ENCODE measurements at regions not wholly inside any gene's neighbourhood (a gene's known extent, or its start where the extent isn't known, plus 50 kb on each side); places are given as distances from the start of the nearest gene placed in this dataset.

- no peaks in the 10 kb centered on the region for H3K4me1 Mint-ChIP-seq
- DNase-seq (no peak), ATAC-seq (no peak)
- POLR2A ChIA-PET = no interaction called here
- no peaks in the 10 kb centered on the region for H3K36me3 Mint-ChIP-seq
- peaks cover 0 to 9% (median 2%) of the 10 kb centered on the region in 5 donors for H3K27me3 Mint-ChIP-seq
- no peak overlapping the region for H3K27ac Mint-ChIP-seq
- no peak overlapping the region for H3K4me3 Mint-ChIP-seq
- peaks cover 0 to 5% (median 0%) of the 10 kb centered on the region in 9 donors for H3K9me3 Mint-ChIP-seq
These were observed 83.8 kb upstream of the TMEM17 start for GRCh38 chr2:62589691-62590356.

- no peak overlapping the region for H3K27ac Mint-ChIP-seq
- H3K4me3 Mint-ChIP-seq = no peak overlapping the region
- H3K27me3 Mint-ChIP-seq = peaks cover 0 to 13% (median 2%) of the 10 kb centered on the region in 5 donors
- H3K4me1 Mint-ChIP-seq = no peaks in the 10 kb centered on the region
- DNase-seq (no peak), ATAC-seq (no peak)
- peaks cover 0 to 6% (median 0%) of the 10 kb centered on the region in 9 donors for H3K9me3 Mint-ChIP-seq
- H3K36me3 Mint-ChIP-seq = no peaks in the 10 kb centered on the region
- POLR2A ChIA-PET = no interaction called here
These were observed 81.6 kb upstream of the TMEM17 start for GRCh38 chr2:62587592-62587991.

DNA sequence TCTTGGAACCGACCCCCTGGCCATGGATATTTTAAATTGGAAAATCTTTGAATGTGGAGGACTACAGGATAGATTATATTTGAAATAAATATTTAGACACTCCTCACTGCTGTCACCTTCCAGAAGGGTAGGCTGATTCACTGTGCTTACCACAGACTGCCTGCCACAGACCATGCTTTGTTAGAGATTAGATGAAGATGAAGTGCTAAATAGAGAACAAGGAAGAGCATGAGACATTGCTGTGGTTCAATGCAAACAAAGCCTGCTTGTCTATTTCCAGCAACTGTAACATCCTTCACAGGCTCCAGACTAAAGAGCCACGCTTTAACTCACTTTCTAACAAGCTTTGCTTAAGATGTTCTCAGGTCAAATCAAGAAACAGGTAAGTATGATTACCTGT is 81.0 kb upstream of the TMEM17 start:
- Mint-ChIP-seq H3K4me1 (no peaks in the 10 kb centered on the region), H3K9me3 (peaks cover 0 to 12% (median 0%) of the 10 kb centered on the region in 9 donors), H3K4me3 (no peak overlapping the region), H3K27me3 (peaks cover 0 to 17% (median 2%) of the 10 kb centered on the region in 5 donors), H3K36me3 (no peaks in the 10 kb centered on the region), H3K27ac (no peak overlapping the region)
- POLR2A ChIA-PET = no interaction called here
- DNase-seq (no peak), ATAC-seq (no peak)

GRCh38 chr2:62578803-62579640 is 73.0 kb upstream of the TMEM17 start:
- ATAC-seq (no peak), DNase-seq (no peak)
- Mint-ChIP-seq H3K4me3 (no peak overlapping the region), H3K4me1 (no peaks in the 10 kb centered on the region), H3K27me3 (peaks cover 1 to 26% (median 3%) of the 10 kb centered on the region in 5 donors), H3K9me3 (peaks cover 0 to 9% (median 0%) of the 10 kb centered on the region in 9 donors), H3K27ac (no peak overlapping the region), H3K36me3 (no peaks in the 10 kb centered on the region)
- POLR2A ChIA-PET = no interaction called here

DNA sequence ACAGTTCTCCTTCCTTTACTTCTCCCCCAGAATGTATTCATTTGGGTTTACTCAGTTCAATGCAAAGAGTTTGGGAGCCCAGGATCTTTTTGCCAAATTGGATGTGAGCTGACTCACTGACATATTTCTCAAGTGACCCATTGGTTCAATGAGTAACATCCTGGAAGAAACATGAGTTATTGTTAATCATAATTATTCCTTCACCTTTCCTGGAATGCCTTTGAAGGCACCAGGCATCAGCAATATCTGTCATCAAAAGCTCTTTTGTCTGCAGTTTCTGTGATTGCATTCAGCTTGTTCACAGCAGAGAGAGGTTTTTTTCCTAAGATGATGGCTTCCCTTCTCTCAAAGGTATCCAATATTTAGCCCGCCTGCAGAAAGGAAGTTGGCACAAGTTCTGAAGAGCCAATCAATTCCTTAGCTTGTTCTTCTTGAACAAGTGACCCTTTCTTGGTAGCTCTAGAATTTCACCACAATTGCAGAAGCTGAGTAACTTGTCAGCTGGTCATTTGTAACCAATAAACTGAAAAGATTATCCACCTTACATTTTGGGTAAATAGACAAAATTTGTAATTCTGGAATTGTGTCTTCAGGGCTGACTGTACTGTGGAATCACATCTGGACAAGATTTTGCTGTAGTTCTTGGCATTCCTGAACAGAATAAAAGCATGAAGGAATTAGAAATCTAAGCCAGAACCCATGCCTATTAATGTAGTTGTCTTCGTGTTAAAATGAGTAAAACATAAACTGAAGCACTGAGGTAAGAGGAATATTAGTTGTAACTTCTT is 72.2 kb upstream of the TMEM17 start:
- POLR2A ChIA-PET = no interaction called here
- Mint-ChIP-seq H3K4me3 (no peak overlapping the region), H3K27ac (peak overlapping the region in 1 of 10 donors; percentile 26), H3K4me1 (no peaks in the 10 kb centered on the region), H3K27me3 (peaks cover 4 to 35% (median 7%) of the 10 kb centered on the region in 5 donors), H3K36me3 (no peaks in the 10 kb centered on the region), H3K9me3 (peaks cover 0 to 9% (median 0%) of the 10 kb centered on the region in 9 donors)
- ATAC-seq (no peak), DNase-seq (no peak)

DNA sequence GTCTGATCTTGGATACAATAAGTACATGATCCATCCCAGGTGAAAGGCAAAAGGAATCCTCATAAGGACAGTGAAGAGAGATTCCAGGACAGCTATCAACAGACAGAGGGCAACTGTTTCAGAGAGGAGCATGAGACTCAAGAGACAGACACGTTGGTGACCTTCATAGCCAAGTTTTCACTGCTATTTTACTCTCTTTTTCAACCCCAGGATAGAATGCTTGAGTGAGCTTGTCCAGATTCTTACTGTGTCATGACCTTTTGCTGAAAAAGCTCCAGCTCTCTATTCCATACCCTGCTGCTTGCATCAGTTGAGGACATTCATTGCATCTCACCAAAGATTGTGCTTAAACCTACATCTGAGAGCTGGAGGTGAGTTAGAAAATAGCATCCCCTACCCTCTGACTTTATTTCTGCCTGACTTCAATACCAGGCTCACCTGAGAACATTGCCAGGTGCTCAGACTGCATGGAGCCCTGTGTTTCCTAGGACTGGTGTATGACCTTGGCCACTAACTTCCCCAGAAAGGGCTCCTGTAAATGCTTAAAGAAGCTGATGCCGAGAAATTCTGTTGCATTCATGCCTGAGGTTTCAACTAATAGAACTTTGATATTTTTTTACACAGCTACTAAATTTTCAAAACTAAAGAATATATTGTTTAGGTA is 70.4 kb upstream of the TMEM17 start:
- ATAC-seq = no peak
- Mint-ChIP-seq H3K27me3 (peaks cover 12 to 53% (median 18%) of the 10 kb centered on the region in 5 donors), H3K9me3 (no peaks in the 10 kb centered on the region), H3K4me3 (no peak overlapping the region), H3K36me3 (no peaks in the 10 kb centered on the region), H3K4me1 (no peaks in the 10 kb centered on the region), H3K27ac (no peak overlapping the region)
- POLR2A ChIA-PET = no interaction called here
- no peak for DNase-seq

DNA sequence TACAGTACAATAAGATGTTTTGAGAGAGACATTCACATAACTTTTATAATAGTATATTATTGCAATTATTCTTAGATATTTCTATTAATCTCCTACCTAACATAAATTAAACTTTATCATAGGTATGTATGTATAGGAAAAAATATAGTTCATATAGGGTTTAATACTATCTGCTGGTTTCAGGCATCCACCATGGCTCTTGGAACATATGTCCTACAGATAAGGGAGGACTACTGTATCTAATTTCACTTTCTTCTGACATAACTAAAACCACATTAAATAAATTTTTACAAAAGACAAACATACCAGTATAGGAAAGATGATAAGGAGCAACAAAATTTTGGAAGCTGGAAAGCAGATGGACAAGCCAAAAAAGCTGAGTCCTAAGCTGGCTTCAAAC is 67.9 kb upstream of the TMEM17 start:
- POLR2A ChIA-PET = no interaction called here
- no peak overlapping the region for H3K4me3 Mint-ChIP-seq
- peaks cover 14 to 70% (median 31%) of the 10 kb centered on the region in 5 donors for H3K27me3 Mint-ChIP-seq
- H3K27ac Mint-ChIP-seq = no peak overlapping the region
- DNase-seq (no peak), ATAC-seq (no peak)
- H3K36me3 Mint-ChIP-seq = no peaks in the 10 kb centered on the region
- peaks cover 0 to 4% (median under 1%) of the 10 kb centered on the region in 4 donors for H3K4me1 Mint-ChIP-seq
- no peaks in the 10 kb centered on the region for H3K9me3 Mint-ChIP-seq

- H3K27ac Mint-ChIP-seq = no peak overlapping the region
These were observed 67.2 kb upstream of the TMEM17 start for GRCh38 chr2:62573137-62573731.

DNA sequence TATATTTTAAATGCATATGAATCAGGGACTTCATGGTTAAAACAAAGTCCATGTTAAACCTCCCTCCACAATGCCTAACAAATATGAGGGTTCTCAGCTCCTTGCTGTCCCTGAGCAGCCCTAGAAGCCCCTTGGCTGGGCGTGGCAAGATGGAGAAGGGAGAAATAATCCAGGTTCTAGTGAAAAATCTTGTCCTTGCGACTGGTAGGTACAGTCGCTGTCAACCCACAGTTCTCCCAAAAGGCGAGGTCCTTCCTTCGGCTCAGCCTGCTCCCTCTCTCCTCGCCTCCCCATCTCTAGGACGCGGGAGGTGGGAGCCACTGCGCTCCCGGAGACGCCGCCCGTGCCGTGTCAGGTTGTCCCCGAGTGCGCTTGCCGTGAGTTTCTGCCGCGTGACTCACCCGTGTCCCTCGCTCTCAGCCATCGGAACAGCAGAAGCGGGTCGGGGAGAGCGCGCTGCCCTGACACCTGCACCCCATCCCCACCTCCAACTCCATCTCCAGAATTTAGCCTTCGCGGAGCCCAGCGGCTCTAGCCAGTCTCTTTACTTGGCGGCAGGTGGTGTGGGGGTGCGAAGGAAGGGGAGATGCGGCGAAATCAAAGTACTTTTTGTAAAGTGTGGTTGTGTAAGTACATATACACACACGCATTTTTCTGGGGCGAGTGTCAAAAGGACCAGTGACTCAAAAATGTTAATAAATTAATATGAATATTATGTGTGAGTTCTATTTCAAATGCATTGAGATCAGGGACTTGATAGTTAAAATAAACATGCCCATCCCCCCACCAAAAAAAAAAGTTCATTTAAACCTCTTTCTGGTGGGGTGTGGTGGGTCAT is 65.1 kb upstream of the TMEM17 start:
- Mint-ChIP-seq H3K36me3 (no peaks in the 10 kb centered on the region), H3K4me1 (peaks cover 0 to 4% (median under 1%) of the 10 kb centered on the region in 4 donors), H3K27ac (no peak overlapping the region), H3K9me3 (no peaks in the 10 kb centered on the region), H3K27me3 (peaks cover 15 to 64% (median 33%) of the 10 kb centered on the region in 5 donors), H3K4me3 (peak overlapping the region in 1 of 10 donors; percentile 24)
- ATAC-seq (no peak), DNase-seq (peak in 1 of 10 donors; percentile 57)
- POLR2A ChIA-PET = no interaction called here

More at GRCh38 chr2:62573137-62573731, 67.2 kb upstream of the TMEM17 start:
- Mint-ChIP-seq H3K36me3 (no peaks in the 10 kb centered on the region), H3K9me3 (no peaks in the 10 kb centered on the region), H3K4me1 (peaks cover 0 to 4% (median under 1%) of the 10 kb centered on the region in 4 donors), H3K4me3 (no peak overlapping the region), H3K27me3 (peaks cover 14 to 70% (median 31%) of the 10 kb centered on the region in 5 donors)
- POLR2A ChIA-PET = no interaction called here
- DNase-seq (no peak), ATAC-seq (no peak)

GRCh38 chr2:62569907-62570841 is 64.2 kb upstream of the TMEM17 start:
- DNase-seq = no peak
- POLR2A ChIA-PET = no interaction called here
- H3K9me3 Mint-ChIP-seq = no peaks in the 10 kb centered on the region
- no peaks in the 10 kb centered on the region for H3K36me3 Mint-ChIP-seq
- no peak for ATAC-seq
- no peak overlapping the region for H3K4me3 Mint-ChIP-seq
- H3K27ac Mint-ChIP-seq = no peak overlapping the region
- H3K4me1 Mint-ChIP-seq = peaks cover 0 to 4% (median under 1%) of the 10 kb centered on the region in 4 donors
- peaks cover 15 to 55% (median 33%) of the 10 kb centered on the region in 5 donors for H3K27me3 Mint-ChIP-seq
